ENCODE measurements at regions not wholly inside any gene's neighbourhood (a gene's known extent, or its start where the extent isn't known, plus 50 kb on each side); places are given as distances from the start of the nearest gene placed in this dataset.

GRCh38 chr18:46413684-46414083, 243.3 kb downstream of the LOXHD1 start:
- no peak for TF ChIP-seq CTCF (IDR thresholded peaks at IDR 0.05)
- TF ChIP-seq EP300 (IDR thresholded peaks at IDR 0.05; ENCODE audit: low read depth): no peak
- TF ChIP-seq POLR2A (IDR thresholded peaks at IDR 0.05): no peak
- no peak for TF ChIP-seq POLR2AphosphoS5 (IDR thresholded peaks at IDR 0.05)
